DMS79 treated with DMSO at 0.1 percent for 48 hours (cell line): ENCODE measurements at regions not wholly inside any gene's neighbourhood (a gene's known extent, or its start where the extent isn't known, plus 50 kb on each side); places are given as distances from the start of the nearest gene placed in this dataset.
A peak's percentile ranks its signal among the peaks of the same experiment; 100 is the strongest.

ENCODE experiments used
- DNase-seq: peaks from one replicate; lab custom pipeline; 2025; lab: John Stamatoyannopoulos, UW

DNA sequence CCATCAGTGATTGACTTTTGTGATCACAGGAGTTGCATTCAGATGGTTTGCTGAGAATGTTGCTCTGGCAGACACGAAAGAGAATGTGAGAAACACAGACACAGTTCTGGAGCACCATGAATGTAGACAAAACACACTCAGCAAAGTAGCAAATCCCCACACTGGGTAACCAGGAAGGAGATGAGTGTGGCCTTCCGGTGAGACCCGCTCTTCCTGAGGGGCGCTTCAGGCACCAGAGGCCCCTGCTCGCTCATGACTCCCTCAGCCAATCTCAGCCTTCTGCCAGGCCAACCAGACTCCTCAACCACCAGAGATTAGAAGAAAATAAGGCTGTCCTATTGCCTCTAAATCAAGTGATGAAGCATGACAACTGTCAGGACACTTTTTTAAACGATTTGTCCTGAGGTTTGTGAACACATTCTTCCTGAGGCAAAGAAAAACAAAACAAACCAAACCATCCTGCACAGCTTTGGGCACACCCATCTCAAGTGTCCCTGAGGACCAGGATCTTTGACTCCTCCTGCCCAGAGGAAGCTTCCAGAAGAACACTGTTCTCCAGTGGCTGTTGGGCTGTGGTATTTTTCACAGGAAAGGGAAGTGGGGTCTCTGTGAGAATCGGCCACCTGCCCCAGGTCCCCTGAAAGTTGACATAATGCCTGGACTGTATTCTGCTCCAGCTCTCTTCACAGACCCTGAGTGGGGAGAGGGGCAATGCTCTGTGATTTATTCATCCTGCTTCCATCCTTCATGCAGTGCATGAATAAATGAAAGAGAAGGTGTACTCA lies 152.8 kb downstream of the BCL11A start:
- DNase-seq = no peak

DNA sequence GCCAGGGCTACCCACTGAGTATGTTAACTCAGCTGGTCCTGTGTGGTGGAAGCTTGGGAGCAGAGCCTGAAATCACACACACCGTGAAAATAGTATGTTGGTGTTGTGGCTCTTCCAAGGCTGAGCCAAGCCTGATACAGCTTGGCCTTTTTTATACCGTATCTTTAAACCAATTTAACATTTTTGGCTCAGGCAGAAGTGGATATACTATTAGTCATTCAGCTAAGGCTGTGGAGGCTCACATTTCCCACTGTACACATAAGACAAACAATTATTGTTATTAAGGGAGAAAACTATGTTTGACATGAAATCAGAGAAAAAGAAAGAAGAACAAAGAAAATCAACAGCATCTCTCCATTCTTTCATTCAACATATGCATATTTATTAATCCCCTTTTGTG lies 159.0 kb downstream of the BCL11A start:
- DNase-seq = no peak

DNA sequence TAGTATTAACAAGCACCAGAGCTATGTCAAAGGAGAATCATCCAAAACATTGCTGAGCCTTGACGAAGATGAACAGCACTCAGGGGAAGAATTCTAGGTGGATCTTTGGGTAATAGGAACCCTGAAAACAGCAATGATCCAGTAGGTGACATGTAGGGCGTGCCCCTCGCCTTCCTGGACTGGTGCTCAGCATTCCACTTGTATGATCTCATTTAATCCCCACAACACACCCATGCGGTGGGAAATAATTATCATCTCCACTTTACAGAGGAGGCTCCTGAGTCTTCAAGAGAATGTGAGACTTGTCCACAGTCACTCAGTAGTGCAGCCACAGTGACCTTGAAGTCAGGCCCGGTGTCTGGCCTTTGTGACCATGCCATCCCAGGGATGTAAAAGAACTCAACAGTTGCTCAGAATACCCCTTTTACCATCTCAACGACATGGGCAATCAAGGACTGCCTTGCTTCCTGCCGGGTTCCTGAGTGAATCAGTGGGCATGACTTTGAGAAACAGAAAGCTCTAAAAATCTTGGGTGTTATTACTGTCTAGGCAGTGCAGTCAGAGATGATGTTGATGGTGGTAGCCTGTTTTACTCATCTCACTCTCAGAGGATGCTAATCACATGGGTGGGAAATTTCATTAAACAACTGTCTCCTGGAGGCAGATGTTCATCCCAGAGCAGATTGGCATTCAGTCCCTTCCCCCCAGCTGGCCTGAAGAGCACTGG lies 161.6 kb downstream of the BCL11A start:
- no peak for DNase-seq

DNA sequence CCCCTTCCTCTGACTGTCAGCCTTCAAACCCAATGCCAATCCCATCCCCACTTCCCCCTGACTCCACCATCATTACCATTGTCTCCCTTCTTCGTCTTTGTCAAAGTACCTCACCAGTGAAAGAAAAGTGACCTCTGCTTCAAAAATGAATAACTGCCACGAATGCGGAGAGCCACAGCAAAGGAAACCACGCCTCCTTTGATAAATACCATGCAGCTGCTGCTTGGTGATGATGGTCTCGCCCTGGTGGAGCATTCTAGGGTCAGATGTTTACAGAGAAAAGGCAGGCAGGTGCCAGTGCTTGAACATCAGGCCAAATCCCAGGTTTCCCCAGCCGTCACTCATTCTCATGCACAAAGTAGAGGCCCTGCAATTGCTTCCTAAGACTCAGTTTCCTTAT lies 162.2 kb downstream of the BCL11A start:
- DNase-seq = no peak

DNA sequence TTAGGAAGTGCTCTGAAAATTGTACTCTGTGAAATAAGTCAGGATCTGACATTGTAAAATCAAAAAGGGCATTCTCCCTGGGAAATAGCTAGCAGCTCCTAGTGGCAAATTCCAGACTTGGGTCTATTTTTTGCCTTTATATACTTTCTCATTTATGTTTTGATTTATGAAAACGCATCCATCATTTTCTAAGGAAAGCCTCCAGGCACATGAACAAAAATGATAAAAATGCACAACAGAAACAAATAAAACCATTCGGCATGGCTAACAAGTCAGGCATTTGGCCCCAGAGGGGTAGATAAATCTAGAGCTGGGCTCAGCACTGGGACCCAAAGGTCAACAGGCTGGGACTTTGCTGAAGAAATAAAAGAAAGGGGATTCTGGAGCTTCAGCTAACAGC lies 167.0 kb downstream of the BCL11A start:
- no peak for DNase-seq

DNA sequence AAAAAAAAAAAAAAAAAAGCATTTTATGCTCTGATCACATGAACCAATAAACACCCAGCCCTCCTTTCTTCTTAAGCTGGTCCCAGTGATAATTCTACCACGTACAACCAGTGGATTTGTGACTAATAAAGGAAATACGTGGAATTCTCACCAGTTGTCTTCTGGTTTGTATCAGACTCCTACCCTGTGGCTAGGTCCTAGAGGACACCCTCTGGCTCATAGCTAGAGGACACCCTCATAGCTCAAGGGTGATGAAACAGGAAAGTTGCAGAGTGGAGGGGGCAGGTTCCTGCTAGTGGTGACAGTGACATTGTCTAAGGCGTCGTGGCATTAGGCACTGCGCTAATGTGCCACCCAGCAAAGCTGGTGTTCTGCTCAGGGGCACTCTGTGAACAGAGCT lies 167.8 kb downstream of the BCL11A start:
- no peak for DNase-seq

DNA sequence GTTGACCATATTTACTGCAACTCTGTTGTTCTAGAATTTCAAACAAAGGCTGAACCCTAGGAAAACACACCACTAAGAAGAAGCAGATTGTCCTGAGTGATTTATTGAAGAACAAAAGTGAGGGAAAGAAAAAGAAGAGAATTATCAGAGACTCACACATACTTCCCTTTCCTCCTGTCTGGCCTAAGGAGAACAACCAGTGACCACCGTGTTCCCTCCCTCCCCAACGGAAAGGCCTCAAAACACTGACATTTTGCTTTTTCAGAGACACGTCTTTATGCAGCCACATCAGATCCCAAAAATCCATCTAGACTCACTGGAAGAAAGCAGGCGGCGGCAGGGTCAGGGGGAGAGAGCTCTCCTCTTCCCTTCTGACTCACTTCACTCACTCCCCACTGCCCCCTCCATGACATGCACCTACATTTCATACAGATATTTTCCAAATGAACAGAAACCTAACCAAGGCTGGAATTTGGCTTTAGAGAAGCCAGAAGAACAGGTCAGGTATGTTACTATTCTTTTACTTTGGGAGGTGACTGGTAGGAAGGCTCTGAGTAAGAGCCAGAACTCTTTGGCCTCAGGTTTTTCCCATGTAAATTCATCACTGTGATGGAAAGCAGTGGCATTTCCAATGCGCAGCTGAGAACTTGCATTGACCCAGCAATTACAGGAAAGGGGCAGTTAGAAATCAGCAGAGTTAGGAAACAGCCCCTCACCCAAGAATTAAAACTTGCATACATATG lies 169.9 kb downstream of the BCL11A start:
- DNase-seq = no peak

DNA sequence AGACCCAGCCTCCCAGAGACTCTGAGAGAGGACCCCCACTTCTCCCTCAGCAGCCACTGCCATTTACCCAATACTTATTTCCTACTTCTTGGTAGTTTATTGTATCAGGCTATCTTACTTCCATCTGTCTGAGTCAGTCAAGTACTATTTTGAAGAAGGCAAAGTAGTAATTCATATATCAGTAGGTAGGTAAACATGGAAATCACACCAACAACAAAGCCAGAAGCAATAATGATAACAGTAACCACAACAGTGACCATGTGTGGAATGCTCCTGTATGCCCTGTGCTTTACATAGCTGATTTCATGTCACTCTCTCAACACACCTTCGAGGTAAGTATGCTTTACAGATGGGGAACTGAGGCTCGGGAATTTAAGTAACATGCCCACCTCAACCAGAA lies 173.0 kb downstream of the BCL11A start:
- DNase-seq = no peak

DNA sequence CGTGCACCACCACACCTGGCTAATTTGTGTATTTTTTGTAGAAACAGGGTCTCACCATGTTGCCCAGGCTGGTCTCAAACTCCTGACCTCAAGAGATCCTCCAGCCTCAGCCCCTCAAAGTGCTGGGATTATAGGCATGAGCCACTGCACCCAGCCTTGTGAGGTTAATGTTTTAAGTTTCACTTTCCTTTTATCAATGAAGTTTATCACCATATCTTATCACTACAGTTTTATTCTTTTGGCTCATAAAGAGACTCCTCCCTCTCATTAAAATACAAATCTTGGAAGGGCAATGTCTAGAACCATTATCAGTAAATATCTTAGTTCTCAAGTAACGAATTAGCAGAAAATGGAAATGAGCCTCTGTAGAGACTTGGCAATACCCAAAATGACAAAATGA lies 173.8 kb downstream of the BCL11A start:
- no peak for DNase-seq

DNA sequence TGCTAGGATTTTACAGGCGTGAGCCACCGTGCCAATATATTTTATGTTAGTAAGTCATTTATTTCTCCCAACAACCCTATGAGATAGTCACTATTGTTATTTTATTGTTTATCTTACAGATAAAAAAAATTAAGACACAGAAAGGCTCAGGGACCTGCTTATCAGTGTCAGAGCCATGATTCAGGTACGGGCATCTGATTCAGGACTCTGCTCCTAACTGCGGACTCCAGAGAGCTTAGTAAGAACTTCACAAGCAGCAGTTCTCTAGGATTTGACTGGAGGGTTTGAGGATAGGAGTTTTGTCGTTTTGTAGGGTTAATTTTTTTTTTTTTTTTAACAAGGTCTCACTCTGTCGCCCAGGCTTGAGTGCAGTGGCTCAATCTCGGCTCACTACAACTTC lies 174.2 kb downstream of the BCL11A start:
- DNase-seq = no peak

DNA sequence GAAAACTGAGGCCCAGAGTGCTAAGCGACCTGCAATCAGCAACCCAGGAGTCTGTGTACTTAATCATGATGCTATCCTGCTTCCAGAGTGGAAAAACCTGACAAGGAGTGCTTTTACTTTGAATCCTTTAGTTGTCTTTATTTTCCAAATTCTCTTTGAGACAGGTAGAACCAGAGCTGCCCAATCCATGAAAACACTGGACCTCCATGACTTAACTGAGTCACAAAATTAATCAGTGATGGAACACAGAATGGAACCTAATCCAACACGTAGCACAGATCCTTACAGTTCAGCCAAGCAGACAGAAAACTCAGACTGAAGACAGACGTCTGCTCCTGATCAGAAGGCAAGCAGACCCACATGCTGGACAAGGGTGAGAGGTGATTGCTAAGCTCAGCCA lies 175.6 kb downstream of the BCL11A start:
- DNase-seq = no peak

DNA sequence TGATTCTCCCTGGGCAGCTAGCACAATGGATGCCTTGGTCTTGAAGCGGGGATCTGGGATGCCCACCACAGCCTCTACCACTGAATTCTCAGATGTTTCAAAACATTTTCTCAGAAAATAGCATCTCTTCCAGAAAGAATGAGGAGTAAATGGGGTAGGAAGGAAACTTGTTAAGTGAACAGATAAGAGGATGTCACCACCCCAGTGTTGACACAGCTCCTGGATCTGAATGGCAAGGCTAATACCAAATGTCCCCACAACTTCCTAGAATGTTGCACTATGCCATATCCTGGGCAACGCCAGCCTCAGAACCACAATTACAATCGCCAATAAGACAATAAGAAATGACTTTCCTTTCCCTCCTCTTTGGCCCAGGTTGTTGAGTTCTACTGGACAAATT lies 177.2 kb downstream of the BCL11A start:
- no peak for DNase-seq

DNA sequence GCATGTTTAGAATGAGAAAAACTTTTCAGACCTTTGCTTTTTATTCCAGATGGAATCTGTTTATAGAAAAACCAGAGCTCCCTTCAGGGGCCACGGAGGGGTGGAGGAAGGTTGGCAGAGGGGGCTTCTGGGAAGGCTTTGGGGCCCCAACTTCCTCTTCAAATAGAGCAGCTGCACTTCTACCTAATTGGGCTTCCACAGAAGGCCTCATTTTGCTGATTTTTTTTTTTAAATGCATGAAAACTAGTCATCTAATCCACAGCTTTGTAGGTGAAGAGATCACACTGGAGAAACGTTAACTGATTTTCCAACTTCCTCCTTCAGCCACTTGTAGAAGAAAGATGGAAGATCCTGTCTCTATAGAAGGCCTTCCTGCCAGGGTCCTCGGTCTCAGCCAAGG lies 181.8 kb downstream of the BCL11A start:
- DNase-seq = no peak

DNA sequence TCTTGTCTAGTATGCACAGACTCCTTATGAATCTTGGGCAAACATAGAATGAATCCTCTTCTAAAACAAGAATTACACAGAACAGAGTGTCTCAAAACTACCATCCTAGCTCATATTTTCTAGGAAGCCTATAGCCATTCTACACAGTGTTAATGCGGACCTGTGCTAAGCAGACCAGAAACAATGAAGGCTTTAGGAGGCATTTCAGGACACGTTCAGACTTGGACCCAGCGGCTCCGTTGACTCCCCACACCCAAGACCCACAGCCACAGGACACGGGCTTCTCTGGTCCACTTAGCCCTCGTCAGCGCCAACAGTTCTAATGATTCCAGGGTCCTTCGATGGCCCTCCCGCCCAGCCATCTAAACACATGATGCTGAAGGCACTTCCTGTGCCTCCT lies 182.2 kb downstream of the BCL11A start:
- DNase-seq = no peak

DNA sequence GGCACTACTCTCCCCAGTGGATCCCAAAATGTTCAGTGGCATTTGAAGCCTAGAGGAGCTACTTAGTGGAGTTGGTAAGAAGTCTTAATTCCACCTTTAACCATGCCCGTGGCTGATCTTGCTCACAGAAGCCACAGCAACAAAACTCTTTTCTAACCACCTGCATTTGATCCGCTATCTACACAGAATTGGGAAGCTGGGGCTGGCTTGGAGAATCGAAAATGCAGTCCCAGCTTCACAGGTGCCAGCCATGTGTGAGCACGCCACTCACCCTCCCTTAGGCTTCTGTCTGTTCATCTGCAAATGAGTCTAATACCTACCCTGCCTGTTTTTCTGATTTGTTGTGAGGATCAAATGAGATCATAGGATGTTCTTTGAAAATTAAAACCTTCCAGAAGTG lies 182.6 kb downstream of the BCL11A start:
- DNase-seq = no peak

DNA sequence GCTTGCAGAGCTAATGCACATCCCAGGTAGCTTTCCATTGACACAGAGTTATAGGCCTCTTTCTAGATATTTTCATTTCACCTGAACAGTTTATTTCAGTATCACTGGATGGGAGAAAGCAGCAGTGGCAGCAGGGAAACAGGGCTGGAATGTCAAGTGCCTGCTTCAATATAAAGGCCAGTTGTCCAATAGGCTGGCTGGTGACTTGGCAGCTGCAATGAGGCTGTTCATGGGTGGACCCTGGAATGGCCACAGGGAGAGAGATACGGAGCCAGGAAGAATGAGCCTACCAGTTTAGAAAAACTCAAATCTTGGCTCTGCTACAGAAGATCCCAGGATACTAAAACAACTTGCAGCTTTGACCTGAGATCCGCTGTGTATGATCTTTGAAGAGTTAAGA lies 185.0 kb downstream of the BCL11A start:
- DNase-seq = no peak

DNA sequence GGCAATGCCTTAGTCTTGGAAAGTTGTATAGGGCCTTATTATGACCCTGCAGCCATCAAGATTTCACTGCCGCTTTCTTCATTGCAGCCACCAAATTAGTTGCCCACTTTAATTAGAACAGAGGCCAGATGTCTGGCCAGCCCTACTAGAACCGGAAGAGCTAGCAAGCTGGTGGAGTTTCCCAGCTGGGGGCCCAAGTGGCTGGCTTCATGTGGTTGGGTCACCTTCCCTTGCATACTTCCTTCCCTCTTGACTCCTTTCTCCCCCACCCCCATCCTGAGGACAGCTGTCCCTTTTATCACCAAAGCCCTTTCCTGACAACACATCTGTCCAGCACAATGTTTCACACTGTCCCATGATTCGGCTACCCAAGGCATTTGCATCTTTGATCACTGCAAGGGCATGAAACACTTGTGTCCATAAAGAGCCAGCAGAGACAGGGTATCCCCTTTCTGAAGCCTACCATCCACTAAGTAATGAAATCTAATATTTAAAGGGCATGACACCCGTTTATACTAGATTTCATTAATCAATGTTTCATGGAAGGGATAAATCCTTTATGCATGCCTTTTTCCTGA lies 187.2 kb downstream of the BCL11A start:
- no peak for DNase-seq

DNA sequence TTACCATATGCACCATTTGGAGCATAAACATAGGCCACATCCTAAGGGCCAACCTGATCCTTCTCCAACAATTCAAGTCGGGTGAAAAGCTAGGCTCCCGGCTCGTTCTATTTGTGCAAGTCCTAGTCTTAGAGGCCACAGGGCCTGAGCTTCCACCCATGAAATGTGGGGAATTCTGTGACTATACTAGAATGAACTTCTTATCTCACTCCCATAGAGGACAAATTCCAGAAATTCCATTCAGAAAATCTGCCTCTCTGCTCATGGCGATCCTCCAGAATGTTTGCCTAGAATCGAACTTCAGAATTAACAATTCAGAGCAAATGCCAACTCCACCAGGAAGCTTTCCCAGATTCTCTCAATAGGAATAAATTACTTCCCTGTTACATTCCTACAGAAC lies 187.9 kb downstream of the BCL11A start:
- no peak for DNase-seq

DNA sequence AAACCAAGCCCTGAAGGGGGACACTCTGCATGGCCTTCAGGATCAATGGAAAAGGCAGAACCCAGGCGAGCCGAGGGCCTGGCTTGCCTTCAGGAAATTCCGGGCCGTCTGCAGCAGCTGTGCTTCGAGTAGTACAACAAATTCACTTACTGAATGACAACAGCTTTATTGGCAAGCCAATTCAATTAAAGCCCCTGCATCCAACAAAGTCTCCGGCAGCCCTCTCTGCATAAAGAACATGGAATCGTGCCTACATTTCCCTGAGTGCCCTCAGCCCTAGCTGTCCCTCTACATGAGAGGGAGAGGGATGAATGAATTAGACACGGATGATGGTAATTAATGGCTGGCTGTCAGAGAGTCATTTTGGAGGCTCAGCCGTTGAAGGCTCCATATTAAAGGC lies 189.0 kb downstream of the BCL11A start:
- peak; percentile 50 for DNase-seq

DNA sequence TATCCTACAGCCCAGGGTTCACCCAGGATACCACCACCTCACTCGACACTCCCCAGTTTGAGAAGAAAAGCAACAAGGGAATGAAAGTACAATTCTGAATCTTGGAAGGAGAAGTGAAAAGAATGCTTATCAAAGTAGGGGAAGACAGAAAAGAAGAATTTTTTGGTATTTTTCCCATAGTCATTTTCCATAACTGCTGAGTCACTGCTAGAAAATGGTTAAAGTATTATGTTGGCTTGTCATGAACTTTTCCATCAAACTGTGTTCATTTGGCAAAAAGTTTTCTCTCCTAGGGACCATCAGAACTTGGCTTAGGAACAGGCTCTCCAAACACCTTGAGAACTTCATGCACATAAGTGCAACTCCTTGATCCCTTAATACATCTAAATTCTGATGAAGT lies 192.0 kb downstream of the BCL11A start:
- no peak for DNase-seq

DNA sequence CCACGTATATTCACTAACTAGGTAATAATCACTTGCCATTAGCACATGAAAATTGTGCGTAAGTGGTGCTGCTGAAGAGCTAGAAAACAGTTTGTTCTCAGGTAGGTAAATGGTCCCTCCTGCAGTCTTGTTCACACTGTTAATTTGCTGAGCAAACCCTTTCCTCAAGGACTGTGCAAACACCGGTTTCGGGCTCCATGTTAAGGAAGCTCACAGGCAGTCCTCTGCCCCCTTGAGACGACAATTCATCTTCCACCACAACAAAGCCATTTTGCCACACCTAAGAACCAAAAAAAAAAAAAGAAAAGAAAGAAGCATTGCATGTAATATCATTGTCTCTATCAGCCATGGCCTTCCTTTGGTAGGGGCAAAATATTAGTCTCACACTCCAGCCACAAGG lies 193.9 kb downstream of the BCL11A start:
- DNase-seq = no peak

DNA sequence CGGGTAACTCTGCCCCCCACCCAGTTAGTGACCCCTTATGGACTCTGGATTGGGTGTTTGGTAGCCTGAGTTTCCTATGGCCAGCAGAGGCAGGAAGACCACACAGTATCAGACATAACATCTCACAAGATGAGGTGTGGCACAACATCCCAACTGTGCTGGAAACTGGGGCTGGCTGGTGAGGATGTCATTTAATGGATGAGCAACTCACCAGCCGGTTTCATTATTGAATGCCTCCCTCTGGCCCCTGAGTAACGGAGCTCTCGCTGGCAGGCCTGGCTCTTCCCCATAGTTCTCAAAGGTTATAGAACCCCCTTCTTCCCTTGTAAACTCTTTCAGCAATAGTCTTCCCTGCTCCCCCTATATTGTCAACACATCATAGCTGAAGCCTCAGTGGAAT lies 195.0 kb downstream of the BCL11A start:
- DNase-seq = no peak

DNA sequence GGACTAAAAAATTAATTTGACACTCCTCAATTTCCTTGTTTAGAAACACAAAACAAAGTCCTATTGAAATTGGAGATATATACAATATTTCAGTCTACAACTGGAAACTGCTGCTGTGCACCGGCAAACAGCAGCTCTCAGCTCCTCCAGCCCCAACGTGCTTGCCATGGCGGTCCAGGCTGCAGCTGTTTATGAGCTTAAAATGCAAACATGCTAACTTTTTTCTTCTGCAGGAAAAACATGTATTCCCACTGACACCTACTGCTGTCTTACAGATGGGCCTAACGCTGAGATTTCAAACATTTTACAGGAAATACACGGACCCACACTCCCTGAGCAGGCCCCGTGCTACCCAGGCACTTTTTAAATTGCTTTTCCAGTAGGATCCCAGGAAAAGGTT lies 195.5 kb downstream of the BCL11A start:
- no peak for DNase-seq
